AG04449 (cell line): ENCODE measurements at regions not wholly inside any gene's neighbourhood (a gene's known extent, or its start where the extent isn't known, plus 50 kb on each side); places are given as distances from the start of the nearest gene placed in this dataset.

Source experiments
- CTCF ChIA-PET: fragments of 350-600 bp; formaldehyde crosslinking; extraction: SDS; loops from one replicate; lab custom pipeline; 2021; ENCODE audit warnings: antibody characterized with exemption; lab: Yijun Ruan, JAX
- POLR2A ChIA-PET: fragments of 400-600, 350-600 bp; formaldehyde crosslinking; extraction: SDS; loops from one replicate; lab custom pipeline; 2020; ENCODE audit warnings: antibody characterized with exemption, inconsistent platforms; lab: Yijun Ruan, JAX
- DNase-seq: peaks from one replicate; pipeline ENCODE4 v3.0.0-alpha.2; 2010; ENCODE audit warnings: low read depth, low spot score
- H3K4me3 ChIP-seq: 2 replicates; pipeline ENCODE4 v1.5.1; 2011; ENCODE audit warnings: low read depth, mild to moderate bottlenecking, control low read depth, low read length
- CTCF ChIP-seq: IDR thresholded peaks from one replicate; pipeline ENCODE4 v1.5.1; 2011; ENCODE audit warnings: mild to moderate bottlenecking, moderate library complexity, low read length, control low read depth, inconsistent platforms; ENCODE audit not compliant: insufficient read depth; ENCODE audit errors: missing control alignments

- ChIA-PET POLR2A (no interaction called here), CTCF (no interaction called here)
- TF ChIP-seq CTCF, result no peak
- no peak overlapping the region for H3K4me3 ChIP-seq
- DNase-seq, result no peak
Observed at GRCh38 chr4:24213961-24214360, 324.1 kb upstream of the PPARGC1A start.

DNA sequence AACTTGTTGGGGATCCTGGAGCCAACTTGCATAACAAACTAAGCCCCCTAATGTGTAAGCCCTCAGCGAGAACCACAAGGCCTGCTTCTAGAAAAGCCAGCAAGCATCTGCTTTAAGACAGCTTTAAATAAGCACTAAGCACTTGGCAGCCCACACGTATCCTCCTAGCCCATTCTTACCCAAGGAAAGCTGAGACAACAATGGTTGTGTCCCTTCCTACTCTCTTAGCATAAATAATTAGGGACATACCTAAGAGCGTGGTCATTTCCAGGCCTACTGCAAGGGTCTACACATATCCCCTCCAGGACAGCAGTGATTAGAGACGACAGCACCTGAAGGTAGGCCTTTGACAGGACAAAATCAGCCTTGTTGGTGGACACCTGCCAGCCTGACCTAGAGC is 322.8 kb upstream of the PPARGC1A start:
- no peak overlapping the region for H3K4me3 ChIP-seq
- TF ChIP-seq CTCF, result no peak
- no peak for DNase-seq
- ChIA-PET CTCF (no interaction called here), POLR2A (no interaction called here)

DNA sequence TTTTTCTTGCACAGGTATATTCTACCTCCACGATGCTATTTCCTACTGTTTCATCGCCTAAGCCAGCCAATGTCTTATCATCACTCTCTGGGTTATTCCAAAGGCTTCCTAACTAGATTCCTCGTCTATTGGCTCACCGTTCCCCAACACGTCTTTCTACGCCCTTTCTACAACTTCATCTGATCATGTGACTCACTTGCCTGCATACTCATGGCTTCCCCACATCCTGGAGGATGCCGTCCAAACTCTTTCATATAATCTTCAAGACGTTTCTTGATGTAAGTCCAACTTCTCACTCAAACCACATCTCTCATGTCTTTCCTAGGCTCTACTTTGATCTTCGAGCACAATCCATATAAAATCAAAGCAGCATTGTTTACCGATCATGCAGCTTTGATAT is 322.0 kb upstream of the PPARGC1A start:
- POLR2A ChIA-PET, result no interaction called here
- TF ChIP-seq CTCF, result no peak
- no peak overlapping the region for H3K4me3 ChIP-seq
- CTCF ChIA-PET, result no interaction called here
- no peak for DNase-seq

DNA sequence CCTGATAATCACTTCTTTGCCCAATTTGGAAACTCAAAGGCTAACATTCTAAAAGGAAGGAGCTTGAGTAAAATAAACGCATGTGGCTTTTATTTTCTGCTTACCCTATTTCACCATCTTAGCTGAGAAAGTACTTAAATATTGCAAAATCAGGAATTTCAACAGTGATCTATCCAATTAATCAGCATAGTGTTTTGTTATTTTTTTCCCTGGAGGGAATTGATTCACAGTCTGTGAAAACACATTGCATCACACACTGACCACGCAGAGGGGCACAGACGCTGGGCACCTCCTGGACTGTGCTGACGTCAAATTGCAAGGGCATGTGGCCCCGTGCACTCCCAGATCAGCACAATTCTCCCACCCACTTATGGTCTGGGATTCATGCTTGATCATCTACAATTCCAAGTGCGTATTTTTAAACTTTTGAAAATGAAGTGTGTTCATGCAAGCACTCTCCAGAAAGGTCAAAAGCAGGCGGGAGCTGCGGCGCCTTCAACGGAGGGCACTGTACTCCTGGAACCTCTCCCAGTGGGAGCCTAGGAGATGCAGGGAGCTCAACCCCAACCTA is 320.6 kb upstream of the PPARGC1A start:
- DNase-seq, result peak; percentile 70
- CTCF ChIA-PET, result no interaction called here
- TF ChIP-seq CTCF, result no peak

GRCh38 chr4:24209906-24210305 is 320.1 kb upstream of the PPARGC1A start:
- TF ChIP-seq CTCF, result no peak
- DNase-seq, result no peak
- ChIA-PET POLR2A (no interaction called here), CTCF (no interaction called here)
- no peak overlapping the region for H3K4me3 ChIP-seq

More for the DNA sequence above, 320.6 kb upstream of the PPARGC1A start:
- no peak overlapping the region for H3K4me3 ChIP-seq
- POLR2A ChIA-PET, result no interaction called here

GRCh38 chr4:24209131-24209530 is 319.3 kb upstream of the PPARGC1A start:
- no peak overlapping the region for H3K4me3 ChIP-seq
- no peak for TF ChIP-seq CTCF
- ChIA-PET CTCF (no interaction called here), POLR2A (no interaction called here)
- DNase-seq, result no peak
